Left kidney (tissue), 1 donor: ENCODE measurements at regions not wholly inside any gene's neighbourhood (a gene's known extent, or its start where the extent isn't known, plus 50 kb on each side); places are given as distances from the start of the nearest gene placed in this dataset.

Source experiments
- DNase-seq: peaks from one replicate; pipeline ENCODE4 v3.0.0-alpha.2; 2013

- DNase-seq, result no peak
Observed at GRCh38 chr9:113741886-113742854, 133.9 kb upstream of the ZNF618 start.

- DNase-seq, result no peak
Observed at GRCh38 chr9:113742878-113743277, 133.2 kb upstream of the ZNF618 start.

- no peak for DNase-seq
Observed at GRCh38 chr9:113746486-113746885, 129.6 kb upstream of the ZNF618 start.

- DNase-seq, result no peak
Observed at GRCh38 chr9:113748135-113748534, 128.0 kb upstream of the ZNF618 start.

- no peak for DNase-seq
Observed at GRCh38 chr9:113753398-113754119, 122.5 kb upstream of the ZNF618 start.

- DNase-seq, result no peak
Observed at GRCh38 chr9:113754739-113755138, 121.4 kb upstream of the ZNF618 start.

- no peak for DNase-seq
Observed at GRCh38 chr9:113755433-113755832, 120.7 kb upstream of the ZNF618 start.

- DNase-seq, result no peak
Observed at GRCh38 chr9:113756476-113757192, 119.5 kb upstream of the ZNF618 start.

GRCh38 chr9:113763429-113763828, 112.7 kb upstream of the ZNF618 start:
- DNase-seq, result no peak

GRCh38 chr9:113764572-113764971, 111.5 kb upstream of the ZNF618 start:
- DNase-seq, result no peak

GRCh38 chr9:113769412-113769811, 106.7 kb upstream of the ZNF618 start:
- DNase-seq, result no peak

- no peak for DNase-seq
Observed at GRCh38 chr9:113770396-113770795, 105.7 kb upstream of the ZNF618 start.

GRCh38 chr9:113771199-113771598, 104.9 kb upstream of the ZNF618 start:
- DNase-seq, result no peak

- no peak for DNase-seq
Observed at GRCh38 chr9:113772121-113772810, 103.8 kb upstream of the ZNF618 start.

GRCh38 chr9:113774963-113775362, 101.1 kb upstream of the ZNF618 start:
- DNase-seq, result no peak

- DNase-seq, result no peak
Observed at GRCh38 chr9:113775749-113776148, 100.4 kb upstream of the ZNF618 start.

- DNase-seq, result no peak
Observed at GRCh38 chr9:113776194-113776593, 99.9 kb upstream of the ZNF618 start.

GRCh38 chr9:113781381-113781780, 94.7 kb upstream of the ZNF618 start:
- no peak for DNase-seq

GRCh38 chr9:113781896-113782295, 94.2 kb upstream of the ZNF618 start:
- no peak for DNase-seq

GRCh38 chr9:113783475-113783874, 92.6 kb upstream of the ZNF618 start:
- DNase-seq, result no peak

GRCh38 chr9:113785334-113785733, 90.8 kb upstream of the ZNF618 start:
- DNase-seq, result no peak

GRCh38 chr9:113786071-113786470, 90.0 kb upstream of the ZNF618 start:
- no peak for DNase-seq
